Body of pancreas (tissue), 4 donors: ENCODE measurements at regions not wholly inside any gene's neighbourhood (a gene's known extent, or its start where the extent isn't known, plus 50 kb on each side); places are given as distances from the start of the nearest gene placed in this dataset.
"Not testable (repeated sequence)": the region's sequence is repeated elsewhere in the genome, so short reads cannot be mapped to it uniquely, and the experiment has no call there.

Experiments
- ATAC-seq: fragments of 150-250 bp; one replicate; pipeline ENCODE4 v1.9.1; 2016
- DNase-seq, 4 donors: peaks; one replicate each; pipeline ENCODE4 v3.0.0-alpha.2; 2019
- H3K27ac ChIP-seq, 4 donors: fragments of 200-600 bp; sonication (generic); 1 replicate in 3 of 4; 2 replicates in 1 of 4; pipeline versions ENCODE4 v1.5.1 to v1.6.1; 2016 to 2019; ENCODE audit warnings: mild to moderate bottlenecking in 1 of 4, mixed read lengths in 1 of 4, moderate library complexity in 1 of 4
- H3K27me3 ChIP-seq, 2 donors: fragments of 200-600 bp; sonication (generic); one replicate each; pipeline ENCODE4 v1.6.0; 2016; ENCODE audit warnings: mild to moderate bottlenecking in 1 of 2
- H3K36me3 ChIP-seq, 2 donors: fragments of 200-600 bp; sonication (generic); replicated peaks in 1 of 2; 2 replicates each; pipeline ENCODE4 v1.5.1; 2016; ENCODE audit warnings: low read depth in 2 of 2; ENCODE audit not compliant: insufficient read depth in 1 of 2
- H3K4me1 ChIP-seq: fragments of 200-600 bp; sonication (generic); one replicate; pipeline ENCODE4 v1.6.0; 2016
- H3K4me3 ChIP-seq, 2 donors: fragments of 200-600 bp; sonication (generic); 1 replicate in 1 of 2; 2 replicates in 1 of 2; pipeline ENCODE4 v1.5.1; 2016 to 2019
- H3K9me3 ChIP-seq, 3 donors: fragments of 200-600 bp; sonication (generic); 1 replicate in 2 of 3; 2 replicates in 1 of 3; pipeline ENCODE4 v1.5.1; 2016
- POLR2A ChIP-seq, 3 donors: fragments of 450-650 bp; IDR thresholded peaks; one replicate each; pipeline ENCODE4 v1.6.1; 2016; ENCODE audit warnings: antibody characterized with exemption in 3 of 3, mild to moderate bottlenecking in 2 of 3
- WGBS, 2 donors: methylation state at CpG; one replicate each; pipeline ENCODE4 v1.1.5; 2017; 5-methylcytosine and 5-hydroxymethylcytosine counted together
- intact Hi-C: fragments of 100-400 bp; cut with DNase I; formaldehyde crosslinking; loops from one replicate; pipeline ENCODE4 v1.15.1; 2023
- TF ChIP-seq, protein P1 (sequence below), 7 experiments: fragments of 450-650 bp in 4 of 7; fragments of 200-600 bp in 3 of 7; sonication (generic) in 3 of 7; IDR thresholded peaks; one replicate each; pipeline ENCODE4 v1.5.1; 2016 to 2019; ENCODE audit warnings: antibody characterized with exemption in 7 of 7

- Histone ChIP-seq H3K36me3 (no peaks in the 10 kb centered on the region), H3K27me3 (no peaks in the 10 kb centered on the region), H3K4me3 (no peak overlapping the region), H3K9me3 (no peaks in the 10 kb centered on the region), H3K4me1 (no peaks in the 10 kb centered on the region), H3K27ac (no peak overlapping the region)
- WGBS, 2 donors, result 83 to 92% methylated on average over 7 to 8 of the region's 9 CpGs
- intact Hi-C loops, result no loop called here
- ATAC-seq (no peak), DNase-seq (peak in 1 of 4 donors; percentile 6)
- TF ChIP-seq, protein P1, sequence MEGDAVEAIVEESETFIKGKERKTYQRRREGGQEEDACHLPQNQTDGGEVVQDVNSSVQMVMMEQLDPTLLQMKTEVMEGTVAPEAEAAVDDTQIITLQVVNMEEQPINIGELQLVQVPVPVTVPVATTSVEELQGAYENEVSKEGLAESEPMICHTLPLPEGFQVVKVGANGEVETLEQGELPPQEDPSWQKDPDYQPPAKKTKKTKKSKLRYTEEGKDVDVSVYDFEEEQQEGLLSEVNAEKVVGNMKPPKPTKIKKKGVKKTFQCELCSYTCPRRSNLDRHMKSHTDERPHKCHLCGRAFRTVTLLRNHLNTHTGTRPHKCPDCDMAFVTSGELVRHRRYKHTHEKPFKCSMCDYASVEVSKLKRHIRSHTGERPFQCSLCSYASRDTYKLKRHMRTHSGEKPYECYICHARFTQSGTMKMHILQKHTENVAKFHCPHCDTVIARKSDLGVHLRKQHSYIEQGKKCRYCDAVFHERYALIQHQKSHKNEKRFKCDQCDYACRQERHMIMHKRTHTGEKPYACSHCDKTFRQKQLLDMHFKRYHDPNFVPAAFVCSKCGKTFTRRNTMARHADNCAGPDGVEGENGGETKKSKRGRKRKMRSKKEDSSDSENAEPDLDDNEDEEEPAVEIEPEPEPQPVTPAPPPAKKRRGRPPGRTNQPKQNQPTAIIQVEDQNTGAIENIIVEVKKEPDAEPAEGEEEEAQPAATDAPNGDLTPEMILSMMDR (IDR thresholded peaks at IDR 0.05), result no peak
- no peak for TF ChIP-seq POLR2A (IDR thresholded peaks at IDR 0.05)
Measured at GRCh38 chr16:86232496-86232895, 277.8 kb upstream of the FOXF1 start.

GRCh38 chr16:86233506-86233905 lies 276.8 kb upstream of the FOXF1 start:
- ATAC-seq, H3K4me3 ChIP-seq, H3K9me3 ChIP-seq, H3K4me1 ChIP-seq, intact Hi-C loops, H3K27ac ChIP-seq, H3K27me3 ChIP-seq, H3K36me3 ChIP-seq: not testable (repeated sequence)
- DNase-seq, result peak in 1 of 4 donors; percentile 2
- WGBS, 2 donors, result 60 to 87% methylated on average over 8 to 10 of the region's 15 CpGs

DNA sequence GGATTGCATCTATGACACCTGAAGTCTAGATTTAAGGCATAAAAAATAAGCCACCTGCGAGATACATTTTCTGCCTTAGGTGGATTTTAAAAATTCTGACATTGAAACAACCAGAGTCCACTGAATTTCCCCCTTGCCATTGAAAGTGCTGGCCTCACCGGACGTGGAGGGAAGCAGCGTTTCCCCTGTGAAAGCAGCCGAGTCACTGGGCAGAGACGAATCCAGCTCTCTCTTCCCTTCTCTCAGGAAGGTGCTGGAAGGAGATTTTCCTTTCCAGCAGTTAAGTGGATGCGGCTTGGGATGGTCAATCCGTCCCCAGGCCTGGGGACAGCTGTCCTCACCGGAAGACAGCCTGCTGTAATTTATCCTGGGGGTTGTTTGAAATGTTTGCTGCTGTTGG lies 270.9 kb upstream of the FOXF1 start:
- no peak overlapping the region for H3K4me3 ChIP-seq
- DNase-seq (peak in 1 of 4 donors; percentile 4), ATAC-seq (no peak)
- H3K9me3 ChIP-seq, result no peaks in the 10 kb centered on the region
- WGBS, 2 donors, result 48 to 56% methylated on average over 9 of the region's 9 CpGs
- H3K36me3 ChIP-seq, result no peaks in the 10 kb centered on the region
- TF ChIP-seq, protein P1 (IDR thresholded peaks at IDR 0.05), result no peak
- no peak for TF ChIP-seq POLR2A (IDR thresholded peaks at IDR 0.05)
- no peaks in the 10 kb centered on the region for H3K27me3 ChIP-seq
- H3K27ac ChIP-seq, result no peak overlapping the region
- H3K4me1 ChIP-seq, result no peaks in the 10 kb centered on the region
- intact Hi-C loops, result no loop called here

DNA sequence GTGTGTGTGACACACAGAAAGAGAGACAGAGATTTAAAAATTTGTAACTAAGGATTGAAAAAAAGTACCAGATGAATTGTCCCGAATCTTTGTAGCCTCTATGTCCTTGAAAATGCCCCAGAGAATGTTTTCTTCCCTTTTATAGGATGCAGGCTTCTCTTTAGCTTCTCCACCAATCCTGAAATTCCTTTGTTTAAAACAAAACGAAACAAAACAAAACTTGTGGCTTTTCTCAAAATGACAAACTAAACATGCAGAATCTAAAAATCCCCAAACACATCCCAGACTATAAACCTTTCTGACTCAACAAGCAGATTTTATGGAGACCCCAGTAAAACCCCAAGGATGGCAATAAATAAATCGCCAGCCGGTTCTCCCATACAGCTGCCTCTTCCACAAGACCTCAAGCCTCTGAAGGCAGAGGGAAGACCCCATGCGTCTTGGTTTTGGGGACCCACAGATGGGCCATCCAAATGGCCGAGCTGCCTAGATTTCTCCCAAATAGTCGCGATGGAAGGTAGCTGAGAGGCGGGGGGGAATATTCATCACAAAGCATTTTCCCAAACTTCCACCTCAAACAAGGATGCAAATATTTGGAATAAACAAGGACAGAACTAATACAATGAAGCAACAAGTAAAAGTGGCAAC lies 269.5 kb upstream of the FOXF1 start:
- Histone ChIP-seq H3K4me3 (no peak overlapping the region), H3K36me3 (no peaks in the 10 kb centered on the region), H3K9me3 (no peaks in the 10 kb centered on the region), H3K27ac (no peak overlapping the region), H3K27me3 (no peaks in the 10 kb centered on the region), H3K4me1 (no peaks in the 10 kb centered on the region)
- intact Hi-C loops, result no loop called here
- no peak for ATAC-seq
- 53 to 54% methylated on average over 9 of the region's 9 CpGs for WGBS, 2 donors
- no peak for TF ChIP-seq POLR2A (IDR thresholded peaks at IDR 0.05)
- TF ChIP-seq, protein P1 (IDR thresholded peaks at IDR 0.05), result no peak
- no peak for DNase-seq

GRCh38 chr16:86241681-86242080 lies 268.6 kb upstream of the FOXF1 start:
- Histone ChIP-seq H3K4me3 (no peak overlapping the region), H3K9me3 (no peaks in the 10 kb centered on the region), H3K4me1 (no peaks in the 10 kb centered on the region), H3K27ac (no peak overlapping the region), H3K36me3 (no peaks in the 10 kb centered on the region), H3K27me3 (no peaks in the 10 kb centered on the region)
- 58% methylated on average over 7 of the region's 7 CpGs for WGBS, 2 donors
- TF ChIP-seq, protein P1 (IDR thresholded peaks at IDR 0.05), result no peak
- no peak for TF ChIP-seq POLR2A (IDR thresholded peaks at IDR 0.05)
- no peak for DNase-seq
- intact Hi-C loops, result no loop called here
- ATAC-seq, result no peak
